ENCODE measurements at regions not wholly inside any gene's neighbourhood (a gene's known extent, or its start where the extent isn't known, plus 50 kb on each side); places are given as distances from the start of the nearest gene placed in this dataset.
"Not testable (repeated sequence)": the region's sequence is repeated elsewhere in the genome, so short reads cannot be mapped to it uniquely, and the experiment has no call there.

GRCh38 chr1:195731385-195731784 lies 876.9 kb downstream of the KCNT2 start:
- no peaks in the 10 kb centered on the region for H3K27me3 ChIP-seq
- TF ChIP-seq CTCF (IDR thresholded peaks at IDR 0.05) (no peak), POLR2A (IDR thresholded peaks at IDR 0.05) (no peak)
- 85 to 90% methylated on average over 2 of the region's 2 CpGs for WGBS, 2 donors
- intact Hi-C loops (cut with DNase I) = no loop called here
- H3K27ac ChIP-seq = no peak overlapping the region
- no peak overlapping the region for H3K4me3 ChIP-seq (replicated peaks in 1 of 3)
- no peak for DNase-seq
- H3K4me1 ChIP-seq = no peaks in the 10 kb centered on the region
- no peaks in the 10 kb centered on the region for H3K9me3 ChIP-seq
- no peaks in the 10 kb centered on the region for H3K36me3 ChIP-seq

- Histone ChIP-seq H3K36me3 (no peaks in the 10 kb centered on the region), H3K4me3 (replicated peaks in 1 of 3) (no peak overlapping the region), H3K27me3 (no peaks in the 10 kb centered on the region), H3K27ac (no peak overlapping the region), H3K9me3 (no peaks in the 10 kb centered on the region), H3K4me1 (no peaks in the 10 kb centered on the region)
- TF ChIP-seq POLR2A (IDR thresholded peaks at IDR 0.05) (no peak), CTCF (IDR thresholded peaks at IDR 0.05) (no peak)
- intact Hi-C loops (cut with DNase I) = no loop called here
- WGBS, 2 donors = 73 to 76% methylated on average over 4 of the region's 4 CpGs
- DNase-seq = no peak
Observed at GRCh38 chr1:195723796-195724194, 884.4 kb downstream of the KCNT2 start.

GRCh38 chr1:195722852-195723795 lies 885.1 kb downstream of the KCNT2 start:
- intact Hi-C loops (cut with DNase I); H3K4me1 ChIP-seq; H3K27me3 ChIP-seq; H3K9me3 ChIP-seq; H3K27ac ChIP-seq; H3K36me3 ChIP-seq; DNase-seq; H3K4me3 ChIP-seq (replicated peaks in 1 of 3): not testable (repeated sequence)
- 94 to 96% methylated on average over 24 to 25 of the region's 42 CpGs for WGBS, 2 donors

- H3K36me3 ChIP-seq; H3K9me3 ChIP-seq; H3K27me3 ChIP-seq; H3K4me1 ChIP-seq; H3K4me3 ChIP-seq (replicated peaks in 1 of 3); DNase-seq; intact Hi-C loops (cut with DNase I); H3K27ac ChIP-seq: not testable (repeated sequence)
- 81 to 82% methylated on average over 6 of the region's 6 CpGs for WGBS, 2 donors
Observed at GRCh38 chr1:195722146-195722545, 886.1 kb downstream of the KCNT2 start.

GRCh38 chr1:195721210-195721971 lies 886.8 kb downstream of the KCNT2 start:
- TF ChIP-seq CTCF (IDR thresholded peaks at IDR 0.05) = no peak
- TF ChIP-seq POLR2A (IDR thresholded peaks at IDR 0.05) = no peak
- Histone ChIP-seq H3K27ac (no peak overlapping the region), H3K27me3 (no peaks in the 10 kb centered on the region), H3K9me3 (no peaks in the 10 kb centered on the region), H3K4me1 (no peaks in the 10 kb centered on the region), H3K36me3 (no peaks in the 10 kb centered on the region), H3K4me3 (replicated peaks in 1 of 3) (no peak overlapping the region)
- DNase-seq = no peak
- 89 to 94% methylated on average over 14 of the region's 14 CpGs for WGBS, 2 donors
- intact Hi-C loops (cut with DNase I) = no loop called here

GRCh38 chr1:195717651-195718050 lies 890.6 kb downstream of the KCNT2 start:
- H3K4me1 ChIP-seq = no peaks in the 10 kb centered on the region
- intact Hi-C loops (cut with DNase I) = no loop called here
- H3K4me3 ChIP-seq (replicated peaks in 1 of 3) = no peak overlapping the region
- 44 to 57% methylated on average over 3 of the region's 3 CpGs for WGBS, 2 donors
- DNase-seq = no peak
- TF ChIP-seq POLR2A (IDR thresholded peaks at IDR 0.05) (no peak), CTCF (IDR thresholded peaks at IDR 0.05) (peak in 3 of 6 experiments; percentile 11 to 24 (median 18))
- H3K36me3 ChIP-seq = no peaks in the 10 kb centered on the region
- H3K9me3 ChIP-seq = no peaks in the 10 kb centered on the region
- no peak overlapping the region for H3K27ac ChIP-seq
- H3K27me3 ChIP-seq = no peaks in the 10 kb centered on the region

Measured in thyroid gland (tissue), 4 donors.